ENCODE measurements at regions not wholly inside any gene's neighbourhood (a gene's known extent, or its start where the extent isn't known, plus 50 kb on each side); places are given as distances from the start of the nearest gene placed in this dataset.
"Not testable (repeated sequence)": the region's sequence is repeated elsewhere in the genome, so short reads cannot be mapped to it uniquely, and the experiment has no call there.

DNA sequence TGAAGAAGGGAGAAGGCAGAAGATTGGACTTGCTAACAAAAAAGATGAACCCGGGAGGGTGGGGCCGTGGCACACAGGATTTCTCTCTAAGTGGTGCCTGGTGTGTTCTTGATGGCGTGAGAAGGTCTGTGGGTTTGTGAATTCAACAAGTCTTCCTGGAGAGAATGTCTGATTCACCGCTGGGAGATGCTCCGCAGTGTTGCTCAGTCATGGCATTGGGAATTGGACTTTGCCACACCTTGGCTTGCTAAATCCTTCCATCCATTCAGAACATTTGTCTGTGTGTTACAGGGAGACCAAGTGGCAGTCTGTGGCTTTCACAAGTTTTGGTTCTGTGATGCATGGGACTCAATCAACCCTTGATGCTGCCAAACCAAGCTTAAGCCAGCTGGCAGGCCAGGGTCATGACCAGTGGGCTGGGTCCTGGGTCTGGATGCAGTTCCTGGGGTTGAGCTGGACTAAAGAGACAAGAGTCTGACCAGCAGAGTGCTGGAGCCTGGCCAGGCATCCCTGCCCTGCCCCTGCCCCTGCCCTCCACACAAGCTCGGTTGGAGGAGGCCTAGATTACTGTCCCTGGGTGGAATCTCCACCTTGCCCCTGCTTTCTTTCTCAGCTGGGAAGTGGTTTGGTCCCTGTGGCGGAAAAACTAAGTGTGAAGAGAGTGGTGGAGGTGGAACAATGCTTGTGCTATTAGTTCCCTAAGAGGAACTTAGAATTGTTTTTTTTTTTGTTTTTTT, 3073.7 kb downstream of the RPIA start:
- H3K36me3 ChIP-seq (ENCODE audit: insufficient read depth in 1 of 2, low read depth in 1 of 2); intact Hi-C loops (cut with DNase I); H3K4me3 ChIP-seq; DNase-seq; ATAC-seq; H3K9me3 ChIP-seq; H3K27me3 ChIP-seq (ENCODE audit: insufficient read depth in 3 of 3, low read length in 2 of 3); H3K4me1 ChIP-seq; H3K27ac ChIP-seq: not testable (repeated sequence)
- WGBS, 3 donors, result 77 to 79% (median 78%) methylated on average over 4 to 5 of the region's 7 CpGs

GRCh38 chr2:91766349-91767048, 3075.0 kb downstream of the RPIA start:
- H3K4me1 ChIP-seq; H3K27ac ChIP-seq; H3K4me3 ChIP-seq; H3K36me3 ChIP-seq (ENCODE audit: insufficient read depth in 1 of 2, low read depth in 1 of 2); H3K9me3 ChIP-seq; H3K27me3 ChIP-seq (ENCODE audit: insufficient read depth in 3 of 3, low read length in 2 of 3); intact Hi-C loops (cut with DNase I): not testable (repeated sequence)
- peak in 3 of 4 donors; percentile 40 to 75 (median 55) for ATAC-seq
- WGBS, 3 donors, result 49 to 65% (median 49%) methylated on average over 7 to 9 of the region's 9 CpGs
- DNase-seq, result peak; percentile 60 to 65

DNA sequence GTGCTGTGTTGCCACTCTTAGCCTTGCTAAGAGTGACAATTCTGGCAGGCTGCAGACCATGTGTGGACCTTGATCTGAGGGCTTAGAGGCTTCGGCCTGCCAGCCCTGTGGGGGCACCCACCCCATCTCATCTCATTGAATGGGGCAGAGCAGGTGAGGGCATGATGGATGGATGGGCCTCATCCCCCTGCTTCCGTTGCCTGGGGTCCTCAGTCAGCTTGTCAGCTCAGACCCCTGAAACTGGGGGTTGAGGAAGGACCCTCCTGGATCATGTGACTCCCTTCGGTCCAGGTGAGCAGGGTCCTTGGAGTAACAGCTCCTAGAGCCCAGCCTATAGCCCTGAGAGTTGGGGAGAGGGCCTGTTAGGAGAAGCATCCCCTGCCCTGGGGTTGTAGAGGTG, 3076.8 kb downstream of the RPIA start:
- H3K4me3 ChIP-seq; H3K36me3 ChIP-seq (ENCODE audit: insufficient read depth in 1 of 2, low read depth in 1 of 2); DNase-seq; ATAC-seq; intact Hi-C loops (cut with DNase I); H3K4me1 ChIP-seq; H3K27ac ChIP-seq; H3K27me3 ChIP-seq (ENCODE audit: insufficient read depth in 3 of 3, low read length in 2 of 3); H3K9me3 ChIP-seq: not testable (repeated sequence)
- 75 to 93% (median 86%) methylated on average over 3 of the region's 3 CpGs for WGBS, 3 donors

DNA sequence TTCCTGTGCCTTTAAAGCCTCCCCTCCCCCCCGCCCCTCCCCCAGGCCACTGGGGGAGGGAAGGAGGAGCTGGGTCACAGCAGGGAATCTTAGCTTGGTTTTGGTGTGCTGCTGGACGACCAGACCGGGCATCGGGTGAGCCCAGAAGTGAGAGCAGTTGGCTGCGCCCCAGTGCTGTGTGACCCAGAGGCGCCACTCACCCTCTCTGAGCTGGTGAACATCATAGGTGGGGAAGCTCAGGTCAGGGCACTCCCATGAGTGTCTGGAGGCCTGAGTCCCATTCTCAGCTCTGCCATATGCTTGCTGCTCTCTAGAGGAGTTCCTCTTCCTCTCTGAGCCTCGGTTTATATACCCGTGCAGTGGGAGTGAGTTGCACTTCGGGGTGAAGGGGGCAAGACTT, 3077.5 kb downstream of the RPIA start:
- H3K27me3 ChIP-seq (ENCODE audit: insufficient read depth in 3 of 3, low read length in 2 of 3); H3K9me3 ChIP-seq; intact Hi-C loops (cut with DNase I); ATAC-seq; H3K4me3 ChIP-seq; H3K36me3 ChIP-seq (ENCODE audit: insufficient read depth in 1 of 2, low read depth in 1 of 2); DNase-seq; H3K27ac ChIP-seq; H3K4me1 ChIP-seq: not testable (repeated sequence)
- 57 to 90% (median 66%) methylated on average over 6 to 9 of the region's 9 CpGs for WGBS, 3 donors

GRCh38 chr2:91770046-91770575, 3078.6 kb downstream of the RPIA start:
- intact Hi-C loops (cut with DNase I); H3K9me3 ChIP-seq; H3K27me3 ChIP-seq (ENCODE audit: insufficient read depth in 3 of 3, low read length in 2 of 3); H3K36me3 ChIP-seq (ENCODE audit: insufficient read depth in 1 of 2, low read depth in 1 of 2); DNase-seq; H3K27ac ChIP-seq; H3K4me1 ChIP-seq; H3K4me3 ChIP-seq; ATAC-seq: not testable (repeated sequence)
- WGBS, 3 donors, result 50 to 65% (median 51%) methylated on average over 8 of the region's 8 CpGs

- not testable (repeated sequence) for H3K4me1 ChIP-seq
Measured at GRCh38 chr2:91771604-91772003, 3080.1 kb downstream of the RPIA start.

GRCh38 chr2:91772240-91772937, 3080.9 kb downstream of the RPIA start:
- DNase-seq; H3K4me3 ChIP-seq; H3K36me3 ChIP-seq (ENCODE audit: insufficient read depth in 1 of 2, low read depth in 1 of 2); ATAC-seq; H3K27ac ChIP-seq; intact Hi-C loops (cut with DNase I); H3K9me3 ChIP-seq; H3K4me1 ChIP-seq; H3K27me3 ChIP-seq (ENCODE audit: insufficient read depth in 3 of 3, low read length in 2 of 3): not testable (repeated sequence)
- WGBS, 3 donors, result 56 to 87% (median 78%) methylated on average over 8 to 12 of the region's 13 CpGs

More at GRCh38 chr2:91771604-91772003, 3080.1 kb downstream of the RPIA start:
- intact Hi-C loops (cut with DNase I); H3K9me3 ChIP-seq; H3K27me3 ChIP-seq (ENCODE audit: insufficient read depth in 3 of 3, low read length in 2 of 3); H3K27ac ChIP-seq; ATAC-seq; DNase-seq; H3K4me3 ChIP-seq; H3K36me3 ChIP-seq (ENCODE audit: insufficient read depth in 1 of 2, low read depth in 1 of 2): not testable (repeated sequence)
- 52 to 71% (median 64%) methylated on average over 3 to 4 of the region's 4 CpGs for WGBS, 3 donors

DNA sequence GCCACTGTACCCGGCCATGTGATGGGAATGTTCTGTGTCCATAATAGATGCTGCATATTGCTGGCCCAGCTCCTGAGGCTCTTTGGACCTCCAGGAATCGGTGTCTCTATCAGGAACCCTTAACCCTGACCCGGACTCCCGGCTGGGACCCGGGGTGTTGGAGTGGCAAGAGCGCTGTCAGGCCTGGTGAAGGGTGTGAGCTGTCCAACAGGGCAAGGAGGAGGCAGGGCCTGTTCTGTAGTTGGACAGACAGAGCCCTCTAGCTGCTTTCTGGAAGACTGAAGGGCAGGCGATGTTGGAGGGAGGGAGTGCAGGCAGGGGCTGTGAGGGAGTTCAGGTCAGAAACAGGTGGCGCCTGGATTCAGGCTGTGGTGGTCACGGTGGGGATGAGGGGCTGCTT, 3082.3 kb downstream of the RPIA start:
- WGBS, 3 donors, result 72 to 86% (median 77%) methylated on average over 3 to 7 of the region's 9 CpGs
- intact Hi-C loops (cut with DNase I); H3K4me3 ChIP-seq; DNase-seq; H3K36me3 ChIP-seq (ENCODE audit: insufficient read depth in 1 of 2, low read depth in 1 of 2); H3K27me3 ChIP-seq (ENCODE audit: insufficient read depth in 3 of 3, low read length in 2 of 3); H3K4me1 ChIP-seq; ATAC-seq; H3K9me3 ChIP-seq; H3K27ac ChIP-seq: not testable (repeated sequence)

GRCh38 chr2:91775193-91775592, 3083.7 kb downstream of the RPIA start:
- H3K36me3 ChIP-seq (ENCODE audit: insufficient read depth in 1 of 2, low read depth in 1 of 2); H3K4me3 ChIP-seq; H3K27me3 ChIP-seq (ENCODE audit: insufficient read depth in 3 of 3, low read length in 2 of 3); H3K27ac ChIP-seq; H3K9me3 ChIP-seq; H3K4me1 ChIP-seq; DNase-seq; ATAC-seq; intact Hi-C loops (cut with DNase I): not testable (repeated sequence)
- 82 to 86% (median 84%) methylated on average over 4 of the region's 4 CpGs for WGBS, 3 donors

DNA sequence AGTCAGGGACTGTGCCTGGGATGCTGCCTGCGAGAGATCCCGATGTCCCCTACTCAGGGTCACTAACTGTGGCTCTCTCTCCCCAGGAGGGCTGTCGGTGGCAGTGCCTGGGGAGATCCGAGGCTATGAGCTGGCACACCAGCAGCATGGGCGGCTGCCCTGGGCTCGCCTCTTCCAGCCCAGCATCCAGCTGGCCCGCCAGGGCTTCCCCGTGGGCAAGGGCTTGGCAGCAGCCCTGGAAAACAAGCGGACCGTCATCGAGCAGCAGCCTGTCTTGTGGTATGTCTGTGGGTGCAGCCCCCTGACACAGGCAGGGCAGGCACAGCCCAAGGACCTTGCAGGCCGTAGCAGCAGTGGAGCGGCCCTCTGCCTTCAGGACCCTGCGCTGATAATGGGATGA, 3088.9 kb downstream of the RPIA start:
- H3K27ac ChIP-seq; H3K27me3 ChIP-seq (ENCODE audit: insufficient read depth in 3 of 3, low read length in 2 of 3); H3K4me1 ChIP-seq; intact Hi-C loops (cut with DNase I); ATAC-seq; DNase-seq; H3K4me3 ChIP-seq; H3K9me3 ChIP-seq; H3K36me3 ChIP-seq (ENCODE audit: insufficient read depth in 1 of 2, low read depth in 1 of 2): not testable (repeated sequence)
- 42 to 87% (median 54%) methylated on average over 8 to 14 of the region's 14 CpGs for WGBS, 3 donors

- H3K9me3 ChIP-seq; intact Hi-C loops (cut with DNase I); H3K36me3 ChIP-seq (ENCODE audit: insufficient read depth in 1 of 2, low read depth in 1 of 2); DNase-seq; H3K27ac ChIP-seq; H3K4me1 ChIP-seq; ATAC-seq; H3K27me3 ChIP-seq (ENCODE audit: insufficient read depth in 3 of 3, low read length in 2 of 3): not testable (repeated sequence)
- WGBS, 3 donors, result 0 to 2% (median 1%) methylated on average over 16 to 26 of the region's 60 CpGs
- peak overlapping the region; percentile 48 for H3K4me3 ChIP-seq
Measured at GRCh38 chr2:91809391-91809790, 3061.8 kb upstream of the TEKT4 start.
